Endothelial cell (in vitro differentiated cells): ENCODE measurements at regions not wholly inside any gene's neighbourhood (a gene's known extent, or its start where the extent isn't known, plus 50 kb on each side); places are given as distances from the start of the nearest gene placed in this dataset.
A peak's percentile ranks its signal among the peaks of the same experiment; 100 is the strongest.

ENCODE experiments used
- DNase-seq: peaks from one replicate; pipeline ENCODE4 v3.0.0; 2021; ENCODE audit warnings: low spot score
- H3K27ac Mint-ChIP-seq: one replicate; pipeline ENCODE4 v1.8.0; 2021; ENCODE audit warnings: mixed read lengths, inconsistent platforms; ENCODE audit not compliant: unreplicated experiment
- H3K27me3 Mint-ChIP-seq: one replicate; pipeline ENCODE4 v1.8.0; 2021; ENCODE audit warnings: mild to moderate bottlenecking, moderate library complexity, mixed read lengths, inconsistent platforms; ENCODE audit not compliant: unreplicated experiment
- H3K36me3 Mint-ChIP-seq: one replicate; pipeline ENCODE4 v1.8.0; 2021; ENCODE audit warnings: mild to moderate bottlenecking, low read depth, mixed read lengths, inconsistent platforms; ENCODE audit not compliant: unreplicated experiment
- H3K4me1 Mint-ChIP-seq: one replicate; pipeline ENCODE4 v1.8.0; 2021; ENCODE audit warnings: mild to moderate bottlenecking, mixed read lengths, inconsistent platforms; ENCODE audit not compliant: unreplicated experiment
- H3K4me3 Mint-ChIP-seq: one replicate; pipeline ENCODE4 v1.8.0; 2021; ENCODE audit warnings: mild to moderate bottlenecking, mixed read lengths, inconsistent platforms; ENCODE audit not compliant: unreplicated experiment
- H3K9me3 Mint-ChIP-seq: one replicate; pipeline ENCODE4 v1.8.0; 2021; ENCODE audit warnings: mixed read lengths, inconsistent platforms; ENCODE audit not compliant: unreplicated experiment
- TF ChIP-seq, protein P1 (sequence below): fragments of 200-600 bp; sonication (generic); IDR thresholded peaks from one replicate; pipeline ENCODE4 v1.5.0; 2021; ENCODE audit warnings: antibody characterized with exemption; ENCODE audit not compliant: unreplicated experiment

DNA sequence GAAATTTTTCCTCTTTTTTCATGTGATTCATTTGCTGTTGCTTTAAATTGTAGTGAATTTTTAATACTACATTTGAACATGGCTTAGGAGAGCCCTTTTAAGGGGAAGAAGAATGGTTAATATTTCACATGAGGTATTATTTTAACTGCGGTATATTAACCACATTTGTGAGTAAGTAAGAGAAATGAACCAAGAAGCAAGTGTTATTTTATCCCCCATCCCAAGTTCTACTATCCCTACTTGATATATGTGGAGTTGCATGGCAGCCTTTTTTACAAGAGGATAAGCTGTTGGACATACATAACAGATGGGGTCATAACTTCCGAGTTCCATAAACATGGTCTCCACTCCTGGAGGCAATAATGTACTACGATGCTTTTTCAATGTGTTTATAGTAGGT is 623.3 kb downstream of the LRFN5 start:
- peaks cover 3% of the 10 kb centered on the region for H3K27me3 Mint-ChIP-seq
- no peak for DNase-seq
- H3K27ac Mint-ChIP-seq, result no peak overlapping the region
- H3K36me3 Mint-ChIP-seq, result no peaks in the 10 kb centered on the region
- H3K4me1 Mint-ChIP-seq, result no peaks in the 10 kb centered on the region
- TF ChIP-seq, protein P1, sequence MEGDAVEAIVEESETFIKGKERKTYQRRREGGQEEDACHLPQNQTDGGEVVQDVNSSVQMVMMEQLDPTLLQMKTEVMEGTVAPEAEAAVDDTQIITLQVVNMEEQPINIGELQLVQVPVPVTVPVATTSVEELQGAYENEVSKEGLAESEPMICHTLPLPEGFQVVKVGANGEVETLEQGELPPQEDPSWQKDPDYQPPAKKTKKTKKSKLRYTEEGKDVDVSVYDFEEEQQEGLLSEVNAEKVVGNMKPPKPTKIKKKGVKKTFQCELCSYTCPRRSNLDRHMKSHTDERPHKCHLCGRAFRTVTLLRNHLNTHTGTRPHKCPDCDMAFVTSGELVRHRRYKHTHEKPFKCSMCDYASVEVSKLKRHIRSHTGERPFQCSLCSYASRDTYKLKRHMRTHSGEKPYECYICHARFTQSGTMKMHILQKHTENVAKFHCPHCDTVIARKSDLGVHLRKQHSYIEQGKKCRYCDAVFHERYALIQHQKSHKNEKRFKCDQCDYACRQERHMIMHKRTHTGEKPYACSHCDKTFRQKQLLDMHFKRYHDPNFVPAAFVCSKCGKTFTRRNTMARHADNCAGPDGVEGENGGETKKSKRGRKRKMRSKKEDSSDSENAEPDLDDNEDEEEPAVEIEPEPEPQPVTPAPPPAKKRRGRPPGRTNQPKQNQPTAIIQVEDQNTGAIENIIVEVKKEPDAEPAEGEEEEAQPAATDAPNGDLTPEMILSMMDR, result no peak
- no peak overlapping the region for H3K4me3 Mint-ChIP-seq
- H3K9me3 Mint-ChIP-seq, result no peaks in the 10 kb centered on the region

DNA sequence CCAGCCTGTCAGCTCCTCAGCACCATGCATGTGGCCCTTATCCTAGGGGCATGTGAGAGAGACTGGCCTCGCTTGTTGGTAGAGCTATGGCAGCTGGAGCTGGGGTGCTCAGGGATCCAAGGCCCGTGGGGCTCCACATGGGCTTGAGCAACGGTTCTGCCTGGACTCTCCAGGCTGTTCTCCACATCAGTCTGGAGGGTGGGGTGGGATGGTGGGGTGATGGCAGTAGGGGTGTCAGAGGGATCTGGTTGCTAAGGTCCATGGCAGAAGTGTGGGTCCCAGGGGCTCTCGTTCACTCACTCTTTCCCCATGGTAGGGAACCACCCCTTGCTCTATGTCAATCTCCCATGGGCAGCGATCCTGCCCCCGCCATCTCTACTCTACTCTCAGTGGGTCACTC is 622.6 kb downstream of the LRFN5 start:
- Mint-ChIP-seq H3K27me3 (peaks cover 3% of the 10 kb centered on the region), H3K27ac (no peak overlapping the region), H3K4me1 (no peaks in the 10 kb centered on the region), H3K36me3 (no peaks in the 10 kb centered on the region), H3K9me3 (no peaks in the 10 kb centered on the region), H3K4me3 (no peak overlapping the region)
- no peak for DNase-seq
- TF ChIP-seq, protein P1, result no peak

DNA sequence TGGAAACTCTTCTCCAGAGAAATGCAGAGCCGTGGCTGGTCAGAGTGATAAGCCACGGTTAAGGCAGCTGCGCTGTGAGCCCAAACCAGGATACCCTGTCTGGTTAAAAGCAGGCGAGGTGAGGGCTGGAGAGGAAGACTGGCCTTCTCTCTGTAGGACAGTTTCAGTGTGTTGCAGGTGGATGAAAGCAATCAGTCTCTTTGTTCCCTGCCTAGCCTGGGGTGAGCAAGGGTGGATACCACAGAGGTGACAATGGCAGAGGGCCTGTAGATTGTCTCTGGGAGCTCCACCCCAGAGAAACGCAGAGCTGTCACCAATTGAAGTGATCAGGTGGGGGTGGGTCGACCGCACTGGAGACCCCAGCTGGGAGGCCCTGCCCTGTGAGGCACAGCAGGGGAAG is 621.9 kb downstream of the LRFN5 start:
- H3K27me3 Mint-ChIP-seq, result peaks cover 3% of the 10 kb centered on the region
- H3K4me1 Mint-ChIP-seq, result no peaks in the 10 kb centered on the region
- no peak overlapping the region for H3K4me3 Mint-ChIP-seq
- H3K27ac Mint-ChIP-seq, result no peak overlapping the region
- no peak for DNase-seq
- no peaks in the 10 kb centered on the region for H3K36me3 Mint-ChIP-seq
- TF ChIP-seq, protein P1, result no peak
- no peaks in the 10 kb centered on the region for H3K9me3 Mint-ChIP-seq

DNA sequence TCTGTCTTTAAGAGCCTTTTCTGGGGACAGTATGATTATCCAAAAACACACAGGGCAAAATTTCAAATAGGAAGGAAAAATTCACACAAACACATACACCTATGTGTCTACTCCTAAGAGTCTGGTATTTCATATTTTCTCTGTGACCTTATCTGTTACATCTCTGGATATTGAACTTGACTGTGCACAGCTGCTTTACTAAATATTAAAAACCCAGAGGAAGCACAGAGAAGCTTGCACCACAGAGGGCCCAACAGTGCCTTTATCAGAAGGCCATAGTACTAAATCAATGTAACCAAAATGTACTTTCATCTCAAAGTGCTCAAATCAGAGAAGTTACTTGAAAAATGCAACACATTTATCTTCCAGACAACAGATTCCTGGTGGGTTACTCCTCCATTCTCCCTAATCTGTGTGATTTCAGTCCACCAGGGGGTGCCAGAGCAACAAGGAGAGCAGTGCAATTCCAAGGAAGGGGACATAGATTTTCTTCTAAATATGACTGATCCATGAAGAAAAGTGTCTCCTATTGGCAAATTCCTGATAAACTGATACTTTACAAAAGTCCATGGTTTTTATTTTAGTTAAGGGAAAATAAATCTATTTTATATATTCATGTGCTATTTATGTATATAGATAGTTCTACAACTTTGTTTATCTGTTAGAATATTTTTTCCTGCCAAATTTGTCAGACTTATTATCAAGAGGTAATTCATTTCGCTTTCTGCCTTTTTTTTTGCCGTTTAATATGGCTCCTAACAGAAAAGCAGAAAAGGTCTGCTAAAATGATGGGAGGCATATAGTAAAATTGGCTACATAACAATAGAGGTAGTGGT is 617.6 kb downstream of the LRFN5 start:
- no peaks in the 10 kb centered on the region for H3K36me3 Mint-ChIP-seq
- no peak overlapping the region for H3K4me3 Mint-ChIP-seq
- TF ChIP-seq, protein P1, result peak; percentile 83
- H3K4me1 Mint-ChIP-seq, result no peaks in the 10 kb centered on the region
- no peak overlapping the region for H3K27ac Mint-ChIP-seq
- peak; percentile 85 for DNase-seq
- H3K9me3 Mint-ChIP-seq, result no peaks in the 10 kb centered on the region
- H3K27me3 Mint-ChIP-seq, result no peaks in the 10 kb centered on the region

DNA sequence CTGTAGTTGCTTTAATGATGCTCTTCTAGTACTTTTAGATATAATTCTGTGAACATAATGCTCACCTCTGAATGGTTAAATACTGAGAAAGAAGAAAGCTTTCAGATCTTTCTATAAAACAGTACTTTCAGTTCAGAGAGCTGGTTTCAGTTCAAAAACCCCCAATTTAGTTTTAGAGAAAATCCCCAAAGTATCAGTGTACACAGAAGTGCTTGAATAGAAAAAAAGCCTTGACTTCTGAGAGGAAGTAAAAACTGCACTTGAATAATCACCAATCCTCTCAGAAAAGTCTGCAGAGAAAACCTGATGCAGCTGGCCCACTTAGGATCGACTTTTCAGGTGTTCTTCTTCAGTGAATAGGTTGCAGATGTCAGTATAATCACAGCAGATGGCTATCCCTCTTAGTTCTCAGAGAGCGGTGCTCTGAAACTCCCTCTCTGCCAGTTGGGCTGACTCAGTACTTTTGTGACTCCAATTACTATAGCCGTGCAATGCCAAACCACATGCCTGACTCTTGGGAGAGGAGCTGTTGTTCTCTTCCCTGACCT is 616.3 kb downstream of the LRFN5 start:
- Mint-ChIP-seq H3K4me1 (no peaks in the 10 kb centered on the region), H3K27me3 (no peaks in the 10 kb centered on the region), H3K27ac (no peak overlapping the region), H3K36me3 (no peaks in the 10 kb centered on the region), H3K4me3 (no peak overlapping the region), H3K9me3 (no peaks in the 10 kb centered on the region)
- no peak for DNase-seq
- TF ChIP-seq, protein P1, result no peak
